ENCODE measurements at regions not wholly inside any gene's neighbourhood (a gene's known extent, or its start where the extent isn't known, plus 50 kb on each side); places are given as distances from the start of the nearest gene placed in this dataset.

GRCh38 chr4:20463176-20463430 lies 211.4 kb downstream of the SLIT2 start:
- Histone ChIP-seq H3K9me3 (no peaks in the 10 kb centered on the region), H3K4me1 (ENCODE audit: control insufficient read depth in 1 of 2, extremely low read depth in 1 of 2, insufficient read depth in 2 of 2, low read length in 2 of 2) (no peaks in the 10 kb centered on the region), H3K4me3 (ENCODE audit: control insufficient read depth in 1 of 2, extremely low read depth in 1 of 2, low read length in 1 of 2) (no peak overlapping the region), H3K36me3 (ENCODE audit: control insufficient read depth in 2 of 2, extremely low read depth in 1 of 2, insufficient read depth in 1 of 2, low read length in 1 of 2) (no peaks in the 10 kb centered on the region), H3K27ac (ENCODE audit: low read length) (no peak overlapping the region), H3K27me3 (replicated peaks in 1 of 2; ENCODE audit: control insufficient read depth in 2 of 2, extremely low read depth in 1 of 2, insufficient read depth in 2 of 2, low read length in 1 of 2) (no peaks in the 10 kb centered on the region)
- ATAC-seq (replicated peaks in 1 of 4) (no peak), DNase-seq (no peak)
- no peak overlapping the region for H3K4me3 Mint-ChIP-seq
- H3K27ac Mint-ChIP-seq, result no peak overlapping the region
- POLR2A ChIA-PET, result no interaction called here
- H3K4me1 Mint-ChIP-seq, result no peaks in the 10 kb centered on the region
- peaks cover 0 to 2% (median 0%) of the 10 kb centered on the region in 3 donors for H3K9me3 Mint-ChIP-seq
- no peaks in the 10 kb centered on the region for H3K36me3 Mint-ChIP-seq
- WGBS (ENCODE audit: insufficient coverage), result 33% methylated on average over 1 of the region's 2 CpGs
- CTCF ChIA-PET, result no interaction called here
- peaks cover 0 to 2% of the 10 kb centered on the region in 2 donors for H3K27me3 Mint-ChIP-seq

- CTCF ChIA-PET, result no interaction called here
- DNase-seq (no peak), ATAC-seq (replicated peaks in 1 of 4) (no peak)
- WGBS (ENCODE audit: insufficient coverage), result 76% methylated on average over 5 of the region's 5 CpGs
- H3K4me3 Mint-ChIP-seq, result no peak overlapping the region
- peaks cover 0 to 2% (median 0%) of the 10 kb centered on the region in 3 donors for H3K9me3 Mint-ChIP-seq
- H3K36me3 ChIP-seq (ENCODE audit: control insufficient read depth in 2 of 2, extremely low read depth in 1 of 2, insufficient read depth in 1 of 2, low read length in 1 of 2), result no peaks in the 10 kb centered on the region
- H3K27me3 ChIP-seq (replicated peaks in 1 of 2; ENCODE audit: control insufficient read depth in 2 of 2, extremely low read depth in 1 of 2, insufficient read depth in 2 of 2, low read length in 1 of 2), result no peaks in the 10 kb centered on the region
- H3K4me1 ChIP-seq (ENCODE audit: control insufficient read depth in 1 of 2, extremely low read depth in 1 of 2, insufficient read depth in 2 of 2, low read length in 2 of 2), result no peaks in the 10 kb centered on the region
- H3K4me3 ChIP-seq (ENCODE audit: control insufficient read depth in 1 of 2, extremely low read depth in 1 of 2, low read length in 1 of 2), result no peak overlapping the region
- H3K27ac Mint-ChIP-seq, result no peak overlapping the region
- H3K27ac ChIP-seq (ENCODE audit: low read length), result no peak overlapping the region
- no peaks in the 10 kb centered on the region for H3K36me3 Mint-ChIP-seq
- peaks cover 0 to 2% of the 10 kb centered on the region in 2 donors for H3K27me3 Mint-ChIP-seq
- POLR2A ChIA-PET, result no interaction called here
- no peaks in the 10 kb centered on the region for H3K4me1 Mint-ChIP-seq
- no peaks in the 10 kb centered on the region for H3K9me3 ChIP-seq
Measured at GRCh38 chr4:20464381-20464780, 212.7 kb downstream of the SLIT2 start.

DNA sequence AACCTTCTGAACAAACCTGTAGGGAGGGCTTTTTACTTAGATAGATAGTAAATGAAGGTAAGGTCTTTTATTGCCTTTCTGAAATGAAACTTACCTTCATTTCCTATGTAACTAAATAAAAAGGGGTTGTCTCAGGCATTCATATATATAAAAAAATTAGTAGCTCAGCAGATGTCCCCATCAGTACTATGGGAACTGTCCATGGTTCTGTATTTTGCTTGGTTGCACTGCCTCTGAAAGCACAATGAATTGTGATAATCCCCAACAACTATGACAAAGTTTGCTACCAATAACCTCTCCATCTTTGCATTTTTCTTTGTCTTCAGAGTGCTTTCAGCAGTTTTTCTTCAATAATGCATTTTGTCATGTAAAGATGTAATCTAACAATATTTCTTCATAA lies 222.4 kb downstream of the SLIT2 start:
- Mint-ChIP-seq H3K4me1 (no peaks in the 10 kb centered on the region), H3K4me3 (no peak overlapping the region), H3K27me3 (no peaks in the 10 kb centered on the region), H3K36me3 (no peaks in the 10 kb centered on the region), H3K9me3 (peaks cover 0 to 10% (median 0%) of the 10 kb centered on the region in 3 donors), H3K27ac (no peak overlapping the region)
- Histone ChIP-seq H3K4me1 (ENCODE audit: control insufficient read depth in 1 of 2, extremely low read depth in 1 of 2, insufficient read depth in 2 of 2, low read length in 2 of 2) (no peaks in the 10 kb centered on the region), H3K4me3 (ENCODE audit: control insufficient read depth in 1 of 2, extremely low read depth in 1 of 2, low read length in 1 of 2) (no peak overlapping the region), H3K9me3 (no peaks in the 10 kb centered on the region), H3K27ac (ENCODE audit: low read length) (no peak overlapping the region), H3K27me3 (replicated peaks in 1 of 2; ENCODE audit: control insufficient read depth in 2 of 2, extremely low read depth in 1 of 2, insufficient read depth in 2 of 2, low read length in 1 of 2) (no peaks in the 10 kb centered on the region), H3K36me3 (ENCODE audit: control insufficient read depth in 2 of 2, extremely low read depth in 1 of 2, insufficient read depth in 1 of 2, low read length in 1 of 2) (no peaks in the 10 kb centered on the region)
- ATAC-seq (replicated peaks in 1 of 4) (no peak), DNase-seq (no peak)
- ChIA-PET POLR2A (interaction anchor here in 1 of 2 donors (0.6 kb wide), 1 partner anchor 80 kb away, joined by 3 read pairs; no protein-coding TSS in a partner anchor), CTCF (no interaction called here)

- H3K4me3 Mint-ChIP-seq, result no peak overlapping the region
- Histone ChIP-seq H3K4me3 (ENCODE audit: control insufficient read depth in 1 of 2, extremely low read depth in 1 of 2, low read length in 1 of 2) (no peak overlapping the region), H3K27me3 (replicated peaks in 1 of 2; ENCODE audit: control insufficient read depth in 2 of 2, extremely low read depth in 1 of 2, insufficient read depth in 2 of 2, low read length in 1 of 2) (no peaks in the 10 kb centered on the region), H3K27ac (ENCODE audit: low read length) (no peak overlapping the region), H3K4me1 (ENCODE audit: control insufficient read depth in 1 of 2, extremely low read depth in 1 of 2, insufficient read depth in 2 of 2, low read length in 2 of 2) (no peaks in the 10 kb centered on the region), H3K9me3 (no peaks in the 10 kb centered on the region), H3K36me3 (ENCODE audit: control insufficient read depth in 2 of 2, extremely low read depth in 1 of 2, insufficient read depth in 1 of 2, low read length in 1 of 2) (no peaks in the 10 kb centered on the region)
- peaks cover 0 to 6% (median 0%) of the 10 kb centered on the region in 3 donors for H3K9me3 Mint-ChIP-seq
- no peak overlapping the region for H3K27ac Mint-ChIP-seq
- ChIA-PET CTCF (no interaction called here), POLR2A (no interaction called here)
- WGBS (ENCODE audit: insufficient coverage), result no CpG with 5 or more reads among the region's 1 CpG
- H3K27me3 Mint-ChIP-seq, result no peaks in the 10 kb centered on the region
- ATAC-seq (replicated peaks in 1 of 4), result no peak
- H3K36me3 Mint-ChIP-seq, result no peaks in the 10 kb centered on the region
- no peak for DNase-seq
- H3K4me1 Mint-ChIP-seq, result no peaks in the 10 kb centered on the region
Measured at GRCh38 chr4:20478412-20478811, 221.8 kb upstream of the PACRGL start.

DNA sequence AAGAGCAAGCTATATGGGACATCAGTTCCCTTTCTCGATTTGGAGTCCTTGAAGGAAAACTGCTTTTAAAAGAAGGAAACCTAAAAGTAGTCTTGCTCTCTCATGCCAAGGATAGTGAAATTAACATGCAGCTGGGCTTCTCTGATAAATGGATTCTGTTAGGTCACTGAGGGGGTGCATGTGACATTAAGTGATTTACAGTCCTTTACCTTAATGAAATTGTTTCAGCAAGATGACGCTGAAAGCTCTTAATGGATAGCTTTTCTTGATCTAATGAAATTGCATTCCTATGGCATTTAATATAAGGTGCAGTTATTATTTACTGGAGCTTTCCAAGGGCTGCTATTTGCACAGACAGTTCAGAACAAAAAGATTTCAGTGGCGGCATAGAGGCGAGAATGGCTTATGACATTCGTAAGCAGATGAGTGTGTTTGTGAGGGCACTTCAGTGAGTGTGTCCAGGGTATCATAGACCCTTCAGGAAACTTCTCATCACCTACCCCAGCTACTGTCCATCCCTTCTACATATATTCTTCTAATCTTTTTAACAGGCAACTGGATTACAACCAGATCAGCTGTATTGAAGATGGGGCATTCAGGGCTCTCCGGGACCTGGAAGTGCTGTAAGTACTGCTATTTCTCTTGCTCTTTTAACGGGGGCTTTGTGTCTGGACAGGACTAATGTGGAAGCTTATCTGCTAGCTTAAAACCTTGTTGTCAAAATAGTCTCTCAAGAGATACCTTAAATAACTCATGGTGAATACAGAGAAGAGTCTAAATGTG lies 219.9 kb upstream of the PACRGL start:
- POLR2A ChIA-PET, result no interaction called here
- H3K9me3 Mint-ChIP-seq, result peaks cover 0 to under 1% (median 0%) of the 10 kb centered on the region in 3 donors
- no peaks in the 10 kb centered on the region for H3K27me3 ChIP-seq (replicated peaks in 1 of 2; ENCODE audit: control insufficient read depth in 2 of 2, extremely low read depth in 1 of 2, insufficient read depth in 2 of 2, low read length in 1 of 2)
- H3K27ac Mint-ChIP-seq, result no peak overlapping the region
- ATAC-seq (replicated peaks in 1 of 4), result no peak
- H3K4me3 Mint-ChIP-seq, result no peak overlapping the region
- no peaks in the 10 kb centered on the region for H3K9me3 ChIP-seq
- H3K36me3 ChIP-seq (ENCODE audit: control insufficient read depth in 2 of 2, extremely low read depth in 1 of 2, insufficient read depth in 1 of 2, low read length in 1 of 2), result no peaks in the 10 kb centered on the region
- WGBS (ENCODE audit: insufficient coverage), result 100% methylated on average over 2 of the region's 7 CpGs
- H3K27ac ChIP-seq (ENCODE audit: low read length), result no peak overlapping the region
- CTCF ChIA-PET, result no interaction called here
- H3K4me1 ChIP-seq (ENCODE audit: control insufficient read depth in 1 of 2, extremely low read depth in 1 of 2, insufficient read depth in 2 of 2, low read length in 2 of 2), result no peaks in the 10 kb centered on the region
- H3K4me3 ChIP-seq (ENCODE audit: control insufficient read depth in 1 of 2, extremely low read depth in 1 of 2, low read length in 1 of 2), result no peak overlapping the region
- no peaks in the 10 kb centered on the region for H3K4me1 Mint-ChIP-seq
- H3K36me3 Mint-ChIP-seq, result no peaks in the 10 kb centered on the region
- no peak for DNase-seq
- H3K27me3 Mint-ChIP-seq, result no peaks in the 10 kb centered on the region

DNA sequence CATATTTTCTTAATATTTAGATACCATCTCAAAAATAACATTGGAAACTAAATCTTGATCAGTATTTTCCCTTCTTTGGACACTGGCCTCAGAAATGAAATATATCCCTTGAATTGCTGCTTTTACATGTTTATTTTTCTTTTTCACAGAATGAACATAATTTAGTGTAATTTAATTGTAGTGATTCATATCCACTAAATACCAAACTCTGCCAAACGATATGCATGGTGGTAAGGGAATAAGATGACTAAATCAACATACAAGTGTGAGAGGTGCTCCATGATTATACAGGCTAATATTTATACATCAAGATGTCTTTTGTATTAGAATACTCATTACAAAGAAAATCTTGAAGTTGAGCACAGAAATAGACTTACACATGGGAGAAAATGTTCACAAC lies 216.8 kb upstream of the PACRGL start:
- no peaks in the 10 kb centered on the region for H3K27me3 Mint-ChIP-seq

GRCh38 chr4:20486433-20486832 lies 213.8 kb upstream of the PACRGL start:
- Mint-ChIP-seq H3K36me3 (no peaks in the 10 kb centered on the region), H3K27ac (no peak overlapping the region), H3K4me3 (no peak overlapping the region), H3K27me3 (no peaks in the 10 kb centered on the region), H3K4me1 (no peaks in the 10 kb centered on the region), H3K9me3 (no peaks in the 10 kb centered on the region)
- Histone ChIP-seq H3K36me3 (ENCODE audit: control insufficient read depth in 2 of 2, extremely low read depth in 1 of 2, insufficient read depth in 1 of 2, low read length in 1 of 2) (no peaks in the 10 kb centered on the region), H3K27me3 (replicated peaks in 1 of 2; ENCODE audit: control insufficient read depth in 2 of 2, extremely low read depth in 1 of 2, insufficient read depth in 2 of 2, low read length in 1 of 2) (no peaks in the 10 kb centered on the region), H3K9me3 (no peaks in the 10 kb centered on the region), H3K27ac (ENCODE audit: low read length) (no peak overlapping the region), H3K4me3 (ENCODE audit: control insufficient read depth in 1 of 2, extremely low read depth in 1 of 2, low read length in 1 of 2) (no peak overlapping the region), H3K4me1 (ENCODE audit: control insufficient read depth in 1 of 2, extremely low read depth in 1 of 2, insufficient read depth in 2 of 2, low read length in 2 of 2) (no peaks in the 10 kb centered on the region)
- no CpG with 5 or more reads among the region's 1 CpG for WGBS (ENCODE audit: insufficient coverage)
- ChIA-PET POLR2A (no interaction called here), CTCF (no interaction called here)
- ATAC-seq (replicated peaks in 1 of 4) (no peak), DNase-seq (no peak)

More for the DNA sequence above, 216.8 kb upstream of the PACRGL start:
- no peak for DNase-seq
- Histone ChIP-seq H3K36me3 (ENCODE audit: control insufficient read depth in 2 of 2, extremely low read depth in 1 of 2, insufficient read depth in 1 of 2, low read length in 1 of 2) (no peaks in the 10 kb centered on the region), H3K27me3 (replicated peaks in 1 of 2; ENCODE audit: control insufficient read depth in 2 of 2, extremely low read depth in 1 of 2, insufficient read depth in 2 of 2, low read length in 1 of 2) (no peaks in the 10 kb centered on the region), H3K4me3 (ENCODE audit: control insufficient read depth in 1 of 2, extremely low read depth in 1 of 2, low read length in 1 of 2) (no peak overlapping the region), H3K27ac (ENCODE audit: low read length) (no peak overlapping the region), H3K4me1 (ENCODE audit: control insufficient read depth in 1 of 2, extremely low read depth in 1 of 2, insufficient read depth in 2 of 2, low read length in 2 of 2) (no peaks in the 10 kb centered on the region), H3K9me3 (no peaks in the 10 kb centered on the region)
- no CpG with 5 or more reads among the region's 1 CpG for WGBS (ENCODE audit: insufficient coverage)
- Mint-ChIP-seq H3K4me1 (no peaks in the 10 kb centered on the region), H3K9me3 (no peaks in the 10 kb centered on the region), H3K36me3 (no peaks in the 10 kb centered on the region), H3K4me3 (no peak overlapping the region), H3K27ac (no peak overlapping the region)
- no peak for ATAC-seq (replicated peaks in 1 of 4)
- CTCF ChIA-PET, result no interaction called here
- POLR2A ChIA-PET, result no interaction called here

Data from T-cell (primary cell).